Fibroblast of lung (primary cell): ENCODE measurements at regions not wholly inside any gene's neighbourhood (a gene's known extent, or its start where the extent isn't known, plus 50 kb on each side); places are given as distances from the start of the nearest gene placed in this dataset.

Source experiments
- EZH2 ChIP-seq: IDR thresholded peaks from 2 replicates; pipeline ENCODE4 v1.5.1; 2012; ENCODE audit warnings: low read length, control low read depth, mild to moderate bottlenecking; ENCODE audit errors: missing control alignments
- TF ChIP-seq, protein P1 (sequence below), 2 donors: IDR thresholded peaks in 1 of 2; conservative IDR thresholded peaks in 1 of 2; 1 replicate in 1 of 2; 2 replicates in 1 of 2; pipeline ENCODE4 v1.5.1; 2011 to 2012; ENCODE audit warnings: low read length in 2 of 2, control low read depth in 1 of 2, inconsistent platforms in 1 of 2, low read depth in 1 of 2, mild to moderate bottlenecking in 1 of 2

DNA sequence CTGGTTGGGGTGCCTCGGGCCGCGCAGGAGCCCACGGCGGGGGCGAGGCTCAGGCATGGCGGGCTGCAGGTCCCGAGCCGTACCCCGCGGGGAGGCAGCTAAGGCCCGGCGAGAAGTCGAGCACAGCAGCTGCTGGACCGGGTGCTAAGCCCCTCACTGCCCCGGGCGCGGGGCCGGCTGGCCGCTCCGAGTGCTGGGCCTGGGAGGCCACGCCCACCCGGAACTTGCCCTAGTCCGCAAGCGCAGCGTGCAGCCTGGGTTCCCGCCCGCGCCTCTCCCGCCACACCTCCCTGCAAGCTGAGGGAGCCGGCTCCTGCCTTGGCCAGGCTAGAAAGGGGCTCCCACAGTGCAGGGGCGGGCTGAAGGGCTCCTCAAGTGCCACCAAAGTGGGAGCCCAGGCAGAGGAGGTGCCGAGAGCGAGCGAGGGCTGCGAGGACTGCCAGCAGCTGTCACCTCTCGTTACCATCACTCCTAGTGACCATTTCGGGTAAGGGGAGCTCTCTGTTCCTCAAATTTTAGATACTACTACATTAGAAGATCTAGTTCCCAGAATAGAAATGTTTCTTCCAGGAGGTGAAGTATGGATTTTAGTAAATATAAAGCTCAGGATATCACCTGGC, 417.0 kb upstream of the AGTR1 start:
- TF ChIP-seq, protein P1, sequence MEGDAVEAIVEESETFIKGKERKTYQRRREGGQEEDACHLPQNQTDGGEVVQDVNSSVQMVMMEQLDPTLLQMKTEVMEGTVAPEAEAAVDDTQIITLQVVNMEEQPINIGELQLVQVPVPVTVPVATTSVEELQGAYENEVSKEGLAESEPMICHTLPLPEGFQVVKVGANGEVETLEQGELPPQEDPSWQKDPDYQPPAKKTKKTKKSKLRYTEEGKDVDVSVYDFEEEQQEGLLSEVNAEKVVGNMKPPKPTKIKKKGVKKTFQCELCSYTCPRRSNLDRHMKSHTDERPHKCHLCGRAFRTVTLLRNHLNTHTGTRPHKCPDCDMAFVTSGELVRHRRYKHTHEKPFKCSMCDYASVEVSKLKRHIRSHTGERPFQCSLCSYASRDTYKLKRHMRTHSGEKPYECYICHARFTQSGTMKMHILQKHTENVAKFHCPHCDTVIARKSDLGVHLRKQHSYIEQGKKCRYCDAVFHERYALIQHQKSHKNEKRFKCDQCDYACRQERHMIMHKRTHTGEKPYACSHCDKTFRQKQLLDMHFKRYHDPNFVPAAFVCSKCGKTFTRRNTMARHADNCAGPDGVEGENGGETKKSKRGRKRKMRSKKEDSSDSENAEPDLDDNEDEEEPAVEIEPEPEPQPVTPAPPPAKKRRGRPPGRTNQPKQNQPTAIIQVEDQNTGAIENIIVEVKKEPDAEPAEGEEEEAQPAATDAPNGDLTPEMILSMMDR (conservative IDR thresholded peaks at IDR 0.05 in 1 of 2, IDR thresholded peaks at IDR 0.05 in 1 of 2; ENCODE audit: low read depth in 1 of 2, low read length in 2 of 2) = no peak
- no peak for TF ChIP-seq EZH2
